ENCODE measurements at regions not wholly inside any gene's neighbourhood (a gene's known extent, or its start where the extent isn't known, plus 50 kb on each side); places are given as distances from the start of the nearest gene placed in this dataset.

- DNase-seq = no peak
Measured at GRCh38 chr4:107151173-107151572, 115.1 kb upstream of the DKK2 start.

- DNase-seq = peak; percentile 19
Measured at GRCh38 chr4:107148904-107149303, 112.8 kb upstream of the DKK2 start.

- DNase-seq = no peak
Measured at GRCh38 chr4:107147873-107148272, 111.8 kb upstream of the DKK2 start.

GRCh38 chr4:107138433-107138832, 102.3 kb upstream of the DKK2 start:
- no peak for DNase-seq

GRCh38 chr4:107133965-107134653, 98.0 kb upstream of the DKK2 start:
- no peak for DNase-seq

GRCh38 chr4:107131295-107131694, 95.2 kb upstream of the DKK2 start:
- DNase-seq = no peak

- no peak for DNase-seq
Measured at GRCh38 chr4:107130157-107130556, 94.0 kb upstream of the DKK2 start.

- DNase-seq = no peak
Measured at GRCh38 chr4:107129611-107130010, 93.5 kb upstream of the DKK2 start.

GRCh38 chr4:107129076-107129475, 93.0 kb upstream of the DKK2 start:
- DNase-seq = no peak

- no peak for DNase-seq
Measured at GRCh38 chr4:107128116-107128515, 92.0 kb upstream of the DKK2 start.

GRCh38 chr4:107125496-107125895, 89.4 kb upstream of the DKK2 start:
- DNase-seq = no peak

- DNase-seq = no peak
Measured at GRCh38 chr4:107122736-107123135, 86.6 kb upstream of the DKK2 start.

GRCh38 chr4:107120661-107121060, 84.5 kb upstream of the DKK2 start:
- DNase-seq = peak; percentile 4

- no peak for DNase-seq
Measured at GRCh38 chr4:107117726-107118125, 81.6 kb upstream of the DKK2 start.

- peak; percentile 40 for DNase-seq
Measured at GRCh38 chr4:107115185-107115847, 79.2 kb upstream of the DKK2 start.

- no peak for DNase-seq
Measured at GRCh38 chr4:107114059-107114458, 77.9 kb upstream of the DKK2 start.

GRCh38 chr4:107098401-107098800, 62.3 kb upstream of the DKK2 start:
- no peak for DNase-seq

GRCh38 chr4:107094976-107095375, 58.9 kb upstream of the DKK2 start:
- no peak for DNase-seq

- DNase-seq = no peak
Measured at GRCh38 chr4:107094332-107094731, 58.2 kb upstream of the DKK2 start.
